ENCODE measurements at regions not wholly inside any gene's neighbourhood (a gene's known extent, or its start where the extent isn't known, plus 50 kb on each side); places are given as distances from the start of the nearest gene placed in this dataset.

DNA sequence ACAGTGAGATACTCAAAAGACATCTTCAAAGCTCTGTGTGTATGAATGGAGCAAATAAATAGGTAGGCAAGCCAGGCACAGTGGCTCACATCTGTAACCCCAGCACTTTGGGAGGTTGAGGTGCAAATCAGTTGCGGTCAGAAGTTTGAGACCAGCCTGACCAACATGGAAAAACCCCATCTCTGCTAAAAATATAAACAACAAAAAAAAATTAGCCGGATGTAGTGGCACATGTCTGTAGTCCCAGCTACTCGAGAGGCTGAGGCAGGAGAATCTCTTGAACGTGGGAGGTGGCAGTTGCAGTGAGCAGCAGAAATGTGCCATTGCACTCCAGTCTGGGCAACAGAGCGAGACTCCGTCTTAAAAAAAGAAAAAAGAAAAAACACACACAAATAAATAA is 945.1 kb upstream of the PIK3C3 start:
- no peak for DNase-seq

DNA sequence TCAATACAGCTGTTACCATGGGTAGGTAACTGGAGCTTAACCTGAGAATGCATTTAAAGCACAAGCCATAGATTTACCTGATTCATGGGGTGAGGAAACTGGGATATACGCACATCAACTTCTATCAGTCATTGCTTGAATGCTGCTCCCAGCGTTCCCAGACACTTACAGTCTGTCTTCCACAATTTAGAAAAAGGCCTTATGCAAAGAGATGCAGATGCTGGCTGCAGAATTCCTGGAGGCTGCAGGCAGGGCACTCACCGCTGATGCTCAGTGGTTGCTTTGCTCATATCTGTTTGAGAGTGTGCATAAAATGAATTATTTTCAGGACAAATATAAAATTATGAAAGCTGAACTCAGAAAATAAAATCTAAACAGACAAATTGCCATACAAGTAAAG is 950.7 kb upstream of the PIK3C3 start:
- no peak for DNase-seq

DNA sequence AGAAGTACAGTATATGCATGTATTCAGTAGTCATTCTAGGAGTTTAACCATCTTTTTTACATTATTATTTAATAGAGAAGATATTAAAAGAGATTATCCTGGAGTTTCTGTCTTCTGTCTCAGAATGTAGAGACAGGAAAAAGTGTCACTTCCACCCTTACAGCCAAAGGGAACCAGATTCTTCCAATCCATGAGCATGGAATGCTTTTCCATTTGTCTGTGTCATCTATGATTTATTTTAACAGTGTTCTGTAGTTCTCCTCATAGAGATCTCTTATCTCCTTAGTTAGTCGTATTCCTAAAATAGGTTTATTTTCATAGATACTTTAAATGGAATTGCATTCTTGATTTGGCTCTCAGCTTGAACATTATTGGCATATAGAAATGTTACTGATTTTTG is 959.5 kb upstream of the PIK3C3 start:
- DNase-seq = no peak

DNA sequence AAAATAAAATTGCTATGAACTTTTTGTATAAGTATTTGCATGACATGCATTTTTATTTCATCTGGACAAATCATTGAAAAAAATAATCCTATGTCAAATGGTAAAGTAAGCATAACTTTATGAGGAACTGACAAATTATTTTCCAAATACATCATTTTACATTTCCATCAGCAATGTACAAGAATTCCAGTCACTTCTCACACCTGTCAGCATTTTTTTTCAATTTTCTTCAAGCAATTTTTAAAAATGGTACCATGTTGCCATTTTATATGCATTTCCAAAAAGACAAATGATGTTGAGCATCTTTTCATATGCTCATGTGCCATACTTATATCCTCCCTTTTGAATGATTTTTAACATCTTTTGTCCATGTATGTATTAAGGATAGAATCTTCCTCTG is 961.7 kb upstream of the PIK3C3 start:
- DNase-seq = no peak

DNA sequence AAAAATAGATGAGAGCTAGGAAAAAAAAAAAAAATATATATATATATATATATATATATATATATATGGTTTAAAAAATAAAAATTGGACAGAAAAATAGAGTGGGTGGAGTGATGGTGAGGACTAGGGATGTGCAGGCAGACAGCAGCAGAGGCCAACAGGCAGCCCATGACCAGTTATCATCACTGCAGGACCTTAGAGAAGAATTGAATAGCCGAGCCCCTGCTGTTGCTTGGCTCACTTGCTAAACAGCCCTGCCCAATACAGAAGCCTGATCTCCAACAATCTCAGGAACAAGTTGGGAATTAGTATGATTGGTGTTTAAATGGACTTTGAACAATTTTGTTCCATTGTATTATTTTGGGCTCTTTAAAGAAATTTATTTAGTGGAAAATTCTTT is 967.5 kb upstream of the PIK3C3 start:
- DNase-seq = no peak

DNA sequence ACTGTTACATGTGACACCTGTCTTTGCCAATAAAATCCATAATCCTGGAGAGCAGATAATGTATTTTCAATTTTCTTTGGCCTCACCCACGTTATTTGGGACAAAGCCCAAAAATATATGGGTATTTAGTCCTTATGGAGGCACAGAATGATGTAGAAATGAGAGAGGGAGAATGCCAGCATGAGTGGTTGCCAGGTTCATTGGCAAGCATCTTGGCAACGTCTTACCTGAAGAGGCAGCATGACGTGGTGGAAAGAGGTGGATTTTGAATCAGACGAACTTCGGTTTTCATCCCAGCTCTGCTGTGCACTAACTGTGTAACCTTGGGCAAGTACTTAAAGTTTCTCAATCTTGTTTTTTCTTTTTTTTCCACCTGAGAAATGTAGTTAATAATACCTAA is 969.6 kb upstream of the PIK3C3 start:
- DNase-seq = no peak

DNA sequence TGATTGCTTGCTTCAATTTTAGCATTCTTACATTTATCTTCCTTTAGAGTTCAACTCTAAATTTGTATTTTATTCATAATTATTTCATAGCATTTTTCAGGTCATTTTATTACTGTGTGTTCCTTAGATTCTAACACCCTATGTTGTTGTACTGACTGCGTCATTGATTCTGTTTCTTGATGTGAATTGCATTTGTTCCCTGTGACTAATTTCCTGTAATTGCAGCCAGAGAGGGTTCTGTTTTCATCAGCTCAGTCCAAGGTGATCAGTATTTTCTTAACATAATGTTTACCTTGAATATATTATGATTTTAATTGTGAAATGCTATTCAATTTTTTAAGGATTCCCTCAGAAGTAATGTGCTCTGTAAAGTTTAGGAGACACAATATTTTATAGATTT is 970.2 kb upstream of the PIK3C3 start:
- DNase-seq = no peak

DNA sequence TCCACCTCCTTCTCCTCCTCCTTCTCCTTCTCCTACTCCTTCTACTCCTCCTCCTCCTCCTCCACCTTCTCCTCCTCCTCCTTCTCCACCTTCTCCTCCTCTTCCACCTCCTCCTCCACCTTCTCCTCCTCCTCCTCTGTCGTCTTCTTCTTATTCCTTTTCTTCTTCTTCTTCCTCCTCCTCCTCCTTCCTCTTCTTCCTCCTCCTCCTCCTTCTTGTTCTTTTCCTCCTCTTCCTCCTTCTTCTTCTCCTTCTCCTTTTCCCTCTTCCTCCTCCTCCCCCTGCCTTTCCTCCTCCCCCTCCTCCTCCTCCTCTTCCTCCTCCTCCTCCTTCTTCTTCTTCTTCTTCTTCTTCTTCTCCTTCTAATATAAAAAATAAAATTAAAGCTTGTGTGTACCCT is 971.2 kb upstream of the PIK3C3 start:
- no peak for DNase-seq

DNA sequence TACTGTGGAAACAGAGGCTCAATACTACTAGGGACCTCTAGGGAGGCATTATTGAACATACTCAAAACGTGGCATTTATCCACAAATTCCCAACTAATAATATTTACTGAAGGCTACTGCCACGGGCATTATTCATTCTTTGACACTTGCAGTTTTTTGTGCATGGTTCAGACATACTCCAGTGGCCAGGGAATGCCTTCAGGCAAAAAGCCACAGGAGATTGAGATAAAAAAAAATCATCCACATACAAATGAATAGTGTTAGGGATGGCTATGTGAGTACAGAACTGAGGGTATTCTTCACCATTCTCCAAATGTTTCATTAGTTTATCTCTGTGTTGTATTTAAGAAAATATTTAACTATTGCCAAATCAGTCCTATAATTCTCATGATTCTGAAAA is 974.9 kb upstream of the PIK3C3 start:
- no peak for DNase-seq

DNA sequence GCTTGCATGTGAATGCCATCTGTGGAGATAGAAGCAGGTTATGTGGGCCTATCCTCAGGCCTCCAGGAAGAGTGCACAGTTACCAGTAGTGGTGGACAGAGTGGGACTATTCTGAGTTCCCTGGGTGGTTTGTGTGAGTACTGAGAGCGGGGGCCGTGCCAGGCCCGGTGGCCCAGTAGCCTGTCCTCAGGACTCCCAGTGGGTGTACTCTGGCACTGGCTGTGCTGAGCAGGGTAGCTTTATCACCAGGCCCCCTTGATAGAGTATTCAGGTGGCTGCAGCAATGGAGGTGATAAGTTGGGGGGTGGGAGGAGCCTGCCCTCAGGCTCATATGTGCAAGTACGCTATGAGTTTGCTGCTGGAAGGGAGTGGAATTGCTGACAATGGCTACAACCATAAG is 979.0 kb upstream of the PIK3C3 start:
- DNase-seq = no peak

DNA sequence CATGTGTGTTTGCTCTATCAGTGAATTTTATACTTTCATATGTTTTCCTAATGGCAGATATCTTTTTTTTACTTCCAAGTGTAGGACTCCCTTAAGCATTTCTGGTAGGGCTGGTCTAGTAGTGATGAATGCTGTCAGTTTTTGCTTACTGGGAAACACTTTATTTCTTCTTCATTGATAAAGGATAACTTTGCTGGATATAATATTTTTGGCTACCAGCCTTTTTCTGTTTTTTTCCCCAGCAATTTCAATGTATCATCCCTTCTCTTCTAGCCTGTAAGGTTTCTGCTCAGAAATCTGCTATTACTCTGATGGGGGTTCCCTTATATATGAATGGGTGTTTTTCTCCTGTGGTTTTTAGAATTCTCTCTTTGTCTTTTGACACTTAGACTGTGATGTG is 980.6 kb upstream of the PIK3C3 start:
- DNase-seq = no peak

DNA sequence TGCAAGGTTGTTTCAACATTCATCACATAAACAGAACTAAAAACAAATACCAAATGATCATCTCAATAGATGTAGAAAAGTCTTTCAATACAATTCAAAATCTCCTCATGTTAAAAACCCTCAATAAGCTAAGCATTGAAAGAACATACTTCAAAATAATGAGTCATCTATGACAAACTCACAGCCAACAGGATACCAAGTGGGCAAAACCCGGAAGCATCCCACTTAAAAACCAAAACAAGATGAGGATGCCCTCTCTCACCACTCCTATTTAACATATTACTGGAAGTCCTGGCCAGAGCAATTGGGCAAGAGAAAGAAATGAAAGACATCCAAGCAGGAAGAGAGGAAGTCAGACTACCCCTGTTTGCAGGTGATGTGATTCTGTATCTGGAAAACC is 992.2 kb upstream of the PIK3C3 start:
- peak; percentile 86 for DNase-seq

DNA sequence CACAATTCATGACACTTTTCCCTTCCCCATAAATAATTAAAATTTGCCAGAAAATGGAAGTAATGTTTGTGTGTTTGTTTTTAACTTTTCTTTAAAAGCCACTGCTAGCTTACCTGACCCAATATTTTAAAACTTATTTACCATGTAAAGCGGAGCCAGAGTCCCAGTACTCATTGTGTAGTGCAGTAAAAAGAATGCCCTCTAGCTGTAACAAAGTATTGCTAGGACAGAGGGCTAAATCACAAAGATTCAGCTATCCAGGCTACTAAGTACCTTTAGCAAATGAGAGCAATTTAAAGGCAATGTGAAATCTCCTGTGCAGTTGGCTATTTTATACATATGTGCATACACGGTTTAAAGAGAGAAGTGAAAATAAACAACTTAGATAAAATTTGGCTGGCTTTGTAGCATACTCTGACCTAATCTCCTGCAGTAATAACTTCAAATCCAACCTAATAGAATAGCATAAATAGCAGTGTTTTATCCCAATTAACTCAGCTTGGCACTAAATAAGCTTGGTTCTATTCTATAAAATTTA is 997.4 kb upstream of the PIK3C3 start:
- no peak for DNase-seq

DNA sequence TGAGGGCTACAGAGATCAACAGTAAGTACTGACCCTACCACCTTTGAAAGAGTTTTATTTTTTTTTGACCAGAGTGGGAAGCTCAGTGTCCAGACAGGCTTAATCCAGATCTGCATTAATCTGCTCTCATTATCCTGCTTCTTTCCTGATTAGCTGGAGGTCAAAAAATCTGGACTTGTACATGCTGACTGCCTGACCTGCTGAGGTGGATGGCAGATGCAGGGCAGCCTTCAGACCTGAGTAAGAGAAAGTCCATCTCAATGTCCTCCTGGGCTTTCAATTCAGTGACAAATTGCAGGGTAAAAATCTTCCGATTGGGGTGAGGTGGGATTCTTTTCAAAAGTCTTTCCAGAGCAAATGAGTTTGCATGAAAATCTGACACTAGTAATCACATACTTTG is 998.8 kb upstream of the PIK3C3 start:
- DNase-seq = no peak

DNA sequence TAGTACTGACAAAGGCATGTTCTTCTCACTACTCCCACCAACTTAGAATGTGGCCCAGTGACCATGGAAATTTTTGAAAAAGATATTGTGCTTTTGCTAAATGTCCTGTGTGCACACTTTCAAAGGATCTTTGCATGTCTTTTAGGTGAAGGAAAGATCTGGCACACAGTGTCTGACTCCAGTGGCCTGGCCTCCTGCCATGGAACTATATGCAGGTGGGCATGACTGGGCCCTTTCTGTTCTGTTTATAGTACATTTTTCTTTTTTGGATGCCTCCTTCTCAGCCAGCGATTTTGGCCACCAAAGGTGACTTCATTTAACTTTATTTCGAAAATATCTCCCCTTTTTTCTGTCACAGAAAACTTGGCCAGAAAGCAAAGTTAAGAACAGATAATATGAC is 999.7 kb upstream of the PIK3C3 start:
- no peak for DNase-seq

DNA sequence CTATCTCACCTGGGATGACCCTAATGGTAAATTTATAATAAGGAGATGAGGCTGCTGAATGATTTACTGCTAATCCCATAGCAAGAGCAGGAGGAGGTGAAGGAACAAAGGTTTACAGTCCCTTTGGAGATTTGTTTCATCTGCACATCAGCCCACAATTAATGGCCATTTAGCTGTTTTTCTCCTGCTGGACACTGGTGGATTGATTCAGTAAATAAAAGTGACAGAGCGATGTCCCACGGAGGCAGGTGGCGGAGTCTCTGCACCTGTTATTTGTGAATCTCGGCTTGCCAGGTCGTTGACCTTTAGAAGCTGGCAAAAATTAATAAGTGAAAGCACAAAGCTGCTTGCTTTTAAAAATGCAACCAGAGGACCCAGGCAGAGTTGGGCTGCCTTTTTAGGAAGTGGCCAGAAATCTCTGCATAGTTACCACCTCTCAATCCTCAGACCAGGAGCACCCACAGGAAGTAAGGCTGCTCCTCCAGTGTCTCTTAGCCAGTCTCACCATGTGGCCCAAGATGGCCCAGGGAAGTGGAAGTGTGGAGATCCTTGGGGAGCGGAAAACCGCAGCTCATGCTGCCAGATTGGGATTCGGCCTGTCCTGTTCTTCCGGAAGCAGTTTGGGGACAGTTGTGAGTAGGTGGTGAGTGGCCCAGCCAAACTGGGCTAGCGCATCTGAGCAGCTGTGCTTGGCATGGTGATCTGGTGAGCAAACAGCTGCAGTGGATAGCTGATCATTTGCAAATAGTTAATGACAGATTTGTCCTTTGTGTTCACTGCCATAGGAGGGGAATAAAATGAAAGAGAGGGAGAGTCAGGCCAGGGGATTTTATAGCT is 1005.7 kb upstream of the PIK3C3 start:
- DNase-seq = peak; percentile 59

DNA sequence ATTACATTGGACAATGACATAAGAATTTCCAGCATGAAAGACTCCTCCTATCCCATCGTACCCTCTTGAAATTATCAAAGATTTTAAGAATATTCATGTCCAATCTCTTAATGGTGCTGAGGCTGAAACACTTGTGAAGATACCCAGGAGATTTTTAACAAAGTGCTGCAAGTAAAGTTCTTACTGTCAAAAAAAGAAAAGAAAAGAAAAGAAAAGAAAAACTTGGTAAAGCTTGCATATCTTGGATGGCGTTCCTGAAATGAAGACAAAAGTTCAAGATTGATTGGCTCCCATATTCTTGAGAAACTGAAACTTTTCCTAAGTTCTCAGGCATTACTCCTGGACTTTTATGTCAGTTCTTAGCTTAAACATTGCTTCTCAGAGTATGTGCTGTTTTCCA is 1010.5 kb upstream of the PIK3C3 start:
- no peak for DNase-seq

DNA sequence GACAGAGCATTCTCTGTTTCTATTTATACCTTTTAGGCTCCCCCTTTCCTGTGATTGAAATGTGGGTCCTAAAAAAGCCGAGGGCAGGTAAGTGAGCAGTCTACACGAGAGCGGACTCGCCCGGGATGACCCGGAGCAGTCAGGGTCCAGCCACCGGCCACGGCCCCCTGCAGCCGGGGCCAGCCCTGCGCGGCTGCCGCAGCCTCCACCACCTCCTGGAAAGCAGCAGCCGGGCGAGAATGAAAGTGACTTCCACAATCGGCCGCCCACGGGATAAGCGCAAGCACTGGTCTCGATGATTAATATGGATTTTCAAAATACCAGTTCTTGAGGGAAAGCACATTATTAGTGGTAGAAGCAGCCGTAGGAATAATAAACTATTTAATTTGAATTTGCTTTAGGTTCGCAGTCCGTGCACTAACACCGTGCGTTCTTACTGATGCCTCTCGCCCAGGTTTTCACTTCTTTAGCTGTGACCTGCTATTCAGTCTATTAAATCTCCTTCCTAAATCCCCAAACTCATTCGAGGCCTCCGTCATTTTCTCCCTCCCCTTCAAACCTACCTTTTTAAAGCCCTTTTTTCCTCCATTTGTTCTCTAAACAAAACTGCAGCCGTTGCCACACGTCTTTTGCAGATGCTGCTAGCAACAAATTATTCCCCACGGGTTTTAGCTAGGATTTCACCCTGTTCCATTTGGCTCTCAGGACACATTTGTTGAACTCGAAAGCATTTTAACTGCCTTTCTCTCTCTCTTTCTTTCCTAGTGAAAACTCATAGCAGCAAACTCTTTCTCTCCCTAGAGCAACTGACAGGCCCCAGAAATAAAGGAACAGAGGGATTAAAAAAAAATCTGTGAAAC is 1015.1 kb upstream of the PIK3C3 start:
- no peak for DNase-seq

DNA sequence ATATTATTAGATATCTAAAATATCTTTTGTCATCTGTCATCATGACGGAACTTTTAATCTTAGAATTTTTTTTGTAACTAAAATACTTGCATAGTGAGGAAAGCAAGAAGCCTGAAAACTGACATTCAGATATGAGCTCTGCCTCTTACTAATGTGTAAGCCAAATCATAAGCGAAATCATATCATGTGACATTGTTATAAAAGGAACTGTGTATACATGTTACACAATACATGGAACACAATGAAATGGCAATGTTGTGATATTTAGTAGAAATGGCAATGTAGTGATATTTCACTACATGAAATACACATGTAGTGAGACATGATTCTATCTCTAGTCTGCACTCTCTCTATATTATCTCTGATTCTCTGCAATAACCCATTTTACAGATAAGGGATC is 1016.4 kb upstream of the PIK3C3 start:
- no peak for DNase-seq

DNA sequence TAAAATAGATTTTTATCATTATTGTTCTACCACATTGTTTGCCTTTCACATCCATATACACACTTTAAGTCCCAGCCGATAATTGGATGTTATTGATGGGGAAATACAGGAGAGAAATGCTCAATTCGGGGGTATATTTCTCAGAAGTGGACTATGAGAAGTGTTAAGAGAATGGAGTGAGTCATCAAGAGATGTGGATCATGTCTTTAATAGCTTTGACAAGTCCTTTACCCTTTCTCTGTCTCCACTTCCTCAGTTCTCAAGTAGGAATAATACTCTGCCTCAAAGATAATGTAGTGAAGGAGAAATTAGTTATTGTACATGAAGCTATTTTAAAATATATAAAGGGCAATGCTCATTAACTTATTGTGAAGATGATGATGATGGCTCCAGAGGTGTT is 1017.6 kb upstream of the PIK3C3 start:
- DNase-seq = no peak

DNA sequence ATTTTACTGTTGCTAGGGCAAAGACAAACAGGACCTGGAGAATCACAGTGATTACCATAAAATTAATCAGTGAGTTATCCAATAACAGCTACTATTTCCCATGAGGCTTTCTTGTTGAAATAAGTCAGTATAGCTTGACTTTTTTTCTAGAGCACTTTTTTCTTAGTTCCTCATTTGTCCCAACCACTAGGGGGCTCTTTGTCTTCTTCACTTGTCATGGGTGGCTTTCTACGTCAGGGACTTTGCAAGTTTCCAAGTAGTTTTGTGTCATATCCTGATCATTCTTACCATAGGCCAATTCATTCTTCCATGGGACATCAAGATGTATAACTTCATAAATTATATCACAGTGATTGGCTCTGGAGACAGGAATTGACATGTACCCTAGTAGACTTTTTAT is 1019.6 kb upstream of the PIK3C3 start:
- peak; percentile 73 for DNase-seq

DNA sequence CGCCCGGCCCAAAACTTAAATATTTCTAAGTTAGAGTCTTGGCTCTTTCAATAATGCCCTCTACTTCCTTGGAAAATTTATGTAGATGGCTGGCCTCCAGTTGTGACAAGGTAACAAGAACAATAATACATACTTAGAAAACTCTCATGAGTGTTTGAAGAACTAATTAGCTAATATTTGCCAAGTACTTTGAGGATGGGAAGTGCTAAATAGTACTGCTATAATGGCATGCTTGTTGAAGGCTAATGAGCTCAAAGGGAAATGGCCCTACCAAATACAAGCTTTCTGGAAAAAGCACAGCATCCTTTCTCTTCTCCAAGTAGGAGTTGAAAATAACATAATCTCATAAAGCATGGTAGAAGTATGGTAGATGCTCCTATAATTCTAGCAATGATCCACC is 1022.2 kb upstream of the PIK3C3 start:
- no peak for DNase-seq

DNA sequence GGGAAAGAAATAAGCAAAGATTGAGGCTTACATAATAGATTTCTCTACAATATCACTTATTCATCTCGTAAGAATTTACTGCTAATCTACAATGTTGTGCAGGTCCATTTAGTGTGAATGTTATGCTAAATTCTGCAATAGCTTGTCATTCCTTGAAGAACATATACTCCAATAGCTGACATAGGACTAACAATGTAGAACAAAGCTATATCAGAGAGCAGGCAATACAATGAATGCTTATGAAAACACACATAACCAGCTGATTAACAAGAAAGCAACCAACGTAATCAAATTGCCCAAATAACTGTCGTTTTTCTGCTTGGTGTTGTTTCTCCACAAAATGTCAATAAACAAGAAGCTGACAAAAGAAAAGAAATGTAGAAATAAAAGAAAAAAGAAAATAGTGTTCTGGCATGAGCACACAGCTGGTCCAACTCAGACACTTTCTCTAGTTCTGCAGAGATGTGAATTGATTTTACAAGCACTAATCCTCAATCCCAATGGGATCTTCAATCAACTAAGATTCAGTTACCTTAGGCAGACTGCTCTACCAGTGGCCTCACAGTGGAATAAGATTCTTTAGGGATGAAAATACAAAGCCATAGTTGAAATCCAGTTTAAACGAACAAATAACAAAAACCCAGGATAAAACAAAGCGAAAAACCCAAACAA is 1024.7 kb upstream of the PIK3C3 start:
- no peak for DNase-seq

DNA sequence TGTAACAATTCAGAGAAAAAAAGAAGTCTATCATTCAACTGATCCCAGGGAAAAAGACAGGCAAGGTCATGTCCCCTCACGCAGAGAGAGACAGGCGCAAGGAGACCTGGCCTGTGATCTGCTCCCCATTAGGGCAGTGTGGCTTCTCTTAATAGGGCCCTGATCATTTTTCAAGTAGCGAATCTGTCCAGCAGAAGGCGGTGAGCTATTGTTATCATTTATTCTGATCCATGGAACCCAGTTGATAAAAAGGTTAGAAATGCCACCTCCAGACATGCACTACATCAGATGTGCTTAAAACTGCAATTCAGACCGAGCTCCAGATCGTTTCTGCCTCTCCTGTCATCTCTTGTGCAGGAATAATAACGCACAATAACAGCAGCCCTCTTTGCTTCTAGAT is 1025.6 kb upstream of the PIK3C3 start:
- DNase-seq = no peak

Measured in DMS53 (cell line).